HEK293 (cell line): ENCODE measurements at regions not wholly inside any gene's neighbourhood (a gene's known extent, or its start where the extent isn't known, plus 50 kb on each side); places are given as distances from the start of the nearest gene placed in this dataset.

Experiments
- CTCF ChIA-PET: fragments of 350-600 bp; formaldehyde crosslinking; extraction: SDS; loops from one replicate; lab custom pipeline; 2021; ENCODE audit warnings: antibody characterized with exemption; lab: Yijun Ruan, JAX
- POLR2A ChIA-PET: fragments of 300-600 bp; formaldehyde crosslinking; extraction: SDS; loops from one replicate; lab custom pipeline; 2020; ENCODE audit warnings: antibody characterized with exemption, inconsistent platforms; lab: Yijun Ruan, JAX
- H3K27ac ChIP-seq: fragments of 200-500 bp; sonication (Bioruptor generic); 2 replicates; pipeline ENCODE4 v1.5.1; 2014; ENCODE audit warnings: low read depth, low read length, control low read depth, inconsistent platforms; ENCODE audit errors: extremely low read depth
- H3K36me3 ChIP-seq, 2 experiments: fragments of 200-500 bp in 1 of 2; sonication (Bioruptor generic) in 1 of 2; 1 replicate in 1 of 2; 2 replicates in 1 of 2; pipeline ENCODE4 v1.5.1; 2014 to 2017; ENCODE audit warnings: inconsistent platforms in 2 of 2, low read length in 2 of 2; ENCODE audit not compliant: control insufficient read depth in 2 of 2, insufficient read depth in 1 of 2
- H3K4me1 ChIP-seq: fragments of 200-500 bp; sonication (Bioruptor generic); 2 replicates; pipeline ENCODE4 v1.5.1; 2014; ENCODE audit warnings: mild to moderate bottlenecking, low read length, inconsistent platforms; ENCODE audit not compliant: control insufficient read depth, insufficient read depth
- H3K4me3 ChIP-seq: 2 replicates; pipeline ENCODE4 v1.5.1; 2011; ENCODE audit warnings: low read depth, mild to moderate bottlenecking, control low read depth, low read length, moderate library complexity
- H3K9me3 ChIP-seq: fragments of 200-500 bp; sonication (Bioruptor generic); 2 replicates; pipeline ENCODE4 v1.5.1; 2014; ENCODE audit warnings: low read depth, low read length, inconsistent platforms; ENCODE audit not compliant: control insufficient read depth, insufficient read depth
- EGR2 ChIP-seq: fragments of 450-650 bp; formaldehyde crosslinking; IDR thresholded peaks from 2 replicates; pipeline ENCODE4 v1.5.1; 2016; ENCODE audit warnings: low read depth, missing biosample characterization, missing genetic modification characterization
- GLIS2 ChIP-seq: fragments of 450-650 bp; formaldehyde crosslinking; IDR thresholded peaks from 2 replicates; pipeline ENCODE4 v1.5.1; 2016; ENCODE audit warnings: missing biosample characterization, missing genetic modification characterization
- KLF10 ChIP-seq: fragments of 450-650 bp; IDR thresholded peaks from 2 replicates; pipeline ENCODE4 v1.5.1; 2018; ENCODE audit warnings: missing biosample characterization, mild to moderate bottlenecking, missing genetic modification characterization
- OSR2 ChIP-seq: fragments of 450-650 bp; formaldehyde crosslinking; IDR thresholded peaks from 2 replicates; pipeline ENCODE4 v1.5.1; 2016; ENCODE audit warnings: missing biosample characterization, missing genetic modification characterization
- ZBTB17 ChIP-seq: fragments of 450-650 bp; formaldehyde crosslinking; IDR thresholded peaks from 2 replicates; pipeline ENCODE4 v1.5.1; 2016; ENCODE audit warnings: missing biosample characterization, missing genetic modification characterization
- ZBTB21 ChIP-seq: fragments of 450-650 bp; formaldehyde crosslinking; IDR thresholded peaks from 2 replicates; pipeline ENCODE4 v1.5.1; 2017; ENCODE audit warnings: missing biosample characterization, missing genetic modification characterization
- ZEB2 ChIP-seq: fragments of 450-650 bp; formaldehyde crosslinking; IDR thresholded peaks from 2 replicates; pipeline ENCODE4 v1.5.1; 2016; ENCODE audit warnings: missing biosample characterization, missing genetic modification characterization
- ZIC2 ChIP-seq: fragments of 450-650 bp; formaldehyde crosslinking; IDR thresholded peaks from 2 replicates; pipeline ENCODE4 v1.5.1; 2016; ENCODE audit warnings: missing biosample characterization, missing genetic modification characterization
- ZNF184 ChIP-seq: fragments of 450-650 bp; IDR thresholded peaks from 2 replicates; pipeline ENCODE4 v1.5.1; 2018; ENCODE audit warnings: missing biosample characterization, mild to moderate bottlenecking, missing genetic modification characterization
- ZNF324 ChIP-seq: fragments of 450-650 bp; formaldehyde crosslinking; IDR thresholded peaks from 2 replicates; pipeline ENCODE4 v1.5.1; 2016; ENCODE audit warnings: missing biosample characterization, missing genetic modification characterization
- ZNF423 ChIP-seq: fragments of 450-650 bp; formaldehyde crosslinking; IDR thresholded peaks from 2 replicates; pipeline ENCODE4 v1.5.1; 2016; ENCODE audit warnings: missing biosample characterization, missing genetic modification characterization
- ZNF621 ChIP-seq: fragments of 450-650 bp; formaldehyde crosslinking; IDR thresholded peaks from 2 replicates; pipeline ENCODE4 v1.5.1; 2017; ENCODE audit warnings: missing biosample characterization, missing genetic modification characterization
- ZNF837 ChIP-seq: fragments of 450-650 bp; formaldehyde crosslinking; IDR thresholded peaks from 2 replicates; pipeline ENCODE4 v1.5.1; 2016; ENCODE audit warnings: missing biosample characterization, missing genetic modification characterization
- ZNF843 ChIP-seq: fragments of 450-650 bp; formaldehyde crosslinking; IDR thresholded peaks from 2 replicates; pipeline ENCODE4 v1.5.1; 2016; ENCODE audit warnings: missing biosample characterization, missing genetic modification characterization
- ZXDB ChIP-seq: fragments of 450-650 bp; formaldehyde crosslinking; IDR thresholded peaks from 2 replicates; pipeline ENCODE4 v1.5.1; 2016; ENCODE audit warnings: missing biosample characterization, missing genetic modification characterization
- TF ChIP-seq, protein P1 (sequence below): fragments of 450-650 bp; formaldehyde crosslinking; IDR thresholded peaks from 2 replicates; pipeline ENCODE4 v1.5.1; 2016; ENCODE audit warnings: missing biosample characterization, missing genetic modification characterization
- TF ChIP-seq, protein P2 (sequence below): fragments of 450-650 bp; formaldehyde crosslinking; IDR thresholded peaks from 2 replicates; pipeline ENCODE4 v1.5.1; 2016; ENCODE audit warnings: missing biosample characterization, missing genetic modification characterization, borderline replicate concordance
- TF ChIP-seq, protein P3 (sequence below): IDR thresholded peaks from 2 replicates; pipeline ENCODE4 v1.6.1; 2011; ENCODE audit warnings: mild to moderate bottlenecking, low read depth, low read length, borderline replicate concordance
- TF ChIP-seq, protein P4 (sequence below): fragments of 450-650 bp; formaldehyde crosslinking; IDR thresholded peaks from 2 replicates; pipeline ENCODE4 v1.5.1; 2016; ENCODE audit warnings: missing biosample characterization, missing genetic modification characterization

DNA sequence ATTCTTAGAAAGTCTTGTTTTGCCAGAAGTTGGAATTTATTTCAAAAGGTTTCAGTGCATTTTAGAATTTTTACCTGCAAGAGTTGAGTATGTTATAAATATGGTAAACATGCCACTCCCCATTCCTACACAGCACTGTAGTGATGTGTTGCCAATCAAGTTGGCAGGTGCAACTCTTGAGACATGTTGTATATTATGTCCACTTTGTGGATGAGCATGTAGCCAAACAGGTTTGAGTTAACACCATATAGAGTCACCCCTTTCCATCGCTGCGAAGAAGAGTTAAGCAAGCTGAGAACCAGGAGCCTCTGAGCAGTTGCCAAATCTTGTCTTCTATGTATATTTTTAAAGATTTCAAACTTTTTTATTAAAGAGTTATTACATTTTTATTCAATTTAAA lies 359.8 kb downstream of the LMO7 start (continued):
- TF ChIP-seq EGR2: no peak
- TF ChIP-seq, protein P1, sequence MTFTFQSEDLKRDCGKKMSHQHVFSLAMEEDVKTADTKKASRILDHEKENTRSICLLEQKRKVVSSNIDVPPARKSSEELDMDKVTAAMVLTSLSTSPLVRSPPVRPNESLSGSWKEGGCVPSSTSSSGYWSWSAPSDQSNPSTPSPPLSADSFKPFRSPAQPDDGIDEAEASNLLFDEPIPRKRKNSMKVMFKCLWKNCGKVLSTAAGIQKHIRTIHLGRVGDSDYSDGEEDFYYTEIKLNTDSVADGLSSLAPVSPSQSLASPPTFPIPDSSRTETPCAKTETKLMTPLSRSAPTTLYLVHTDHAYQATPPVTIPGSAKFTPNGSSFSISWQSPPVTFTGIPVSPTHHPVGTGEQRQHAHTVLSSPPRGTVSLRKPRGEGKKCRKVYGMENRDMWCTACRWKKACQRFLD: no peak

DNA sequence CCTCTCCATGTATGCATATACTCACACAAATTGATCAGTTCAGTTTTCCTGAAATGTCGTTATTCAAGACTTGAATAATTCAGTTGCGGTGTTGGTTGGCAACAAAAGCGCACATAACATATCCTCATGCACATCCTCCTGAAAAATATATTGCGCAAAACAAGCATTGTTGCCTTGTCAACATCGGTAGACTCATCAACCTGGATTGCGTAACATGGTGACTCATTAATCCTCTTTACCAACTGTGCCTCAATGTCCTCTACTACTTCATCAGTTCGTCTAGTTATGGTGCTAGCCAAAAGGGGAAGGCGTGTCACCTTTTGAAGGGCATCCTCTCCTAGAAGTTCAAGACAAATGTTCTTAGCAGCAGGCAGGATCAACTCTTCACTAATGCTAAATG lies 357.7 kb downstream of the LMO7 start:
- H3K9me3 ChIP-seq: no peaks in the 10 kb centered on the region
- no peaks in the 10 kb centered on the region for H3K4me1 ChIP-seq
- H3K4me3 ChIP-seq: no peak overlapping the region
- TF ChIP-seq KLF10 (tag by site-specific recombination): no peak
- TF ChIP-seq ZNF184 (tag by site-specific recombination): no peak
- TF ChIP-seq ZNF324 (tag by site-specific recombination): no peak
- no peak for TF ChIP-seq ZNF621 (tag by site-specific recombination)
- TF ChIP-seq, protein P2, sequence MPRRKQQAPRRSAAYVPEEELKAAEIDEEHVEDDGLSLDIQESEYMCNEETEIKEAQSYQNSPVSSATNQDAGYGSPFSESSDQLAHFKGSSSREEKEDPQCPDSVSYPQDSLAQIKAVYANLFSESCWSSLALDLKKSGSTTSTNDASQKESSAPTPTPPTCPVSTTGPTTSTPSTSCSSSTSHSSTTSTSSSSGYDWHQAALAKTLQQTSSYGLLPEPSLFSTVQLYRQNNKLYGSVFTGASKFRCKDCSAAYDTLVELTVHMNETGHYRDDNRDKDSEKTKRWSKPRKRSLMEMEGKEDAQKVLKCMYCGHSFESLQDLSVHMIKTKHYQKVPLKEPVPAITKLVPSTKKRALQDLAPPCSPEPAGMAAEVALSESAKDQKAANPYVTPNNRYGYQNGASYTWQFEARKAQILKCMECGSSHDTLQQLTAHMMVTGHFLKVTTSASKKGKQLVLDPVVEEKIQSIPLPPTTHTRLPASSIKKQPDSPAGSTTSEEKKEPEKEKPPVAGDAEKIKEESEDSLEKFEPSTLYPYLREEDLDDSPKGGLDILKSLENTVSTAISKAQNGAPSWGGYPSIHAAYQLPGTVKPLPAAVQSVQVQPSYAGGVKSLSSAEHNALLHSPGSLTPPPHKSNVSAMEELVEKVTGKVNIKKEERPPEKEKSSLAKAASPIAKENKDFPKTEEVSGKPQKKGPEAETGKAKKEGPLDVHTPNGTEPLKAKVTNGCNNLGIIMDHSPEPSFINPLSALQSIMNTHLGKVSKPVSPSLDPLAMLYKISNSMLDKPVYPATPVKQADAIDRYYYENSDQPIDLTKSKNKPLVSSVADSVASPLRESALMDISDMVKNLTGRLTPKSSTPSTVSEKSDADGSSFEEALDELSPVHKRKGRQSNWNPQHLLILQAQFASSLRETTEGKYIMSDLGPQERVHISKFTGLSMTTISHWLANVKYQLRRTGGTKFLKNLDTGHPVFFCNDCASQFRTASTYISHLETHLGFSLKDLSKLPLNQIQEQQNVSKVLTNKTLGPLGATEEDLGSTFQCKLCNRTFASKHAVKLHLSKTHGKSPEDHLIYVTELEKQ: no peak
- no peak for TF ChIP-seq ZBTB21
- TF ChIP-seq ZNF837 (tag by site-specific recombination): no peak
- no peak for TF ChIP-seq ZXDB (tag by site-specific recombination)
- no peak for TF ChIP-seq ZNF423 (tag by site-specific recombination)
- TF ChIP-seq ZIC2 (tag by site-specific recombination): no peak
- no peak for TF ChIP-seq ZNF843
- ChIA-PET CTCF (no interaction called here), POLR2A (no interaction called here)
- H3K27ac ChIP-seq: no peak overlapping the region
- H3K36me3 ChIP-seq: no peaks in the 10 kb centered on the region

DNA sequence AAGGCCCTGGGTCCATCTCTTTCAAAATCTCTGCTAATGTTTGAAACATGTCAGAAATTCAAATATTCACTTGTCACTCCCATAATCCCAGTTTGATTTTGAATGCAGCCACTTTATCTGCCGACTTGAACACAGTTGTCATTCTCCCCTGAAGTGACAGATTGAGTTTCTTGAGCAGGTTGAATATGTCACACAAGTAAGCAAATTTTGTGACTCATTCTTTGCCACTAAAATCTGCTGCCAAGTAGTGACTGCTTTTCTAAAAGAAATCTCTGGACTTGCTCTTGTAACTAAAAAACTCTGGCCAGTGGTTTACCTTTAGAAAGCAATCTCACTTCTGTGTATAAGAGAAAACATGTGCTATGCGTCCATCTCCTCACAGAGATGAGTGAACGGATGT lies 357.1 kb downstream of the LMO7 start:
- CTCF ChIA-PET: no interaction called here
- no peak overlapping the region for H3K4me3 ChIP-seq
- no peaks in the 10 kb centered on the region for H3K4me1 ChIP-seq
- no peak for TF ChIP-seq GLIS2
- TF ChIP-seq, protein P3, sequence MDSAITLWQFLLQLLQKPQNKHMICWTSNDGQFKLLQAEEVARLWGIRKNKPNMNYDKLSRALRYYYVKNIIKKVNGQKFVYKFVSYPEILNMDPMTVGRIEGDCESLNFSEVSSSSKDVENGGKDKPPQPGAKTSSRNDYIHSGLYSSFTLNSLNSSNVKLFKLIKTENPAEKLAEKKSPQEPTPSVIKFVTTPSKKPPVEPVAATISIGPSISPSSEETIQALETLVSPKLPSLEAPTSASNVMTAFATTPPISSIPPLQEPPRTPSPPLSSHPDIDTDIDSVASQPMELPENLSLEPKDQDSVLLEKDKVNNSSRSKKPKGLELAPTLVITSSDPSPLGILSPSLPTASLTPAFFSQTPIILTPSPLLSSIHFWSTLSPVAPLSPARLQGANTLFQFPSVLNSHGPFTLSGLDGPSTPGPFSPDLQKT: no peak
- no peak for TF ChIP-seq OSR2
- no peak for TF ChIP-seq ZBTB17 (tag by site-specific recombination)
- no peak for TF ChIP-seq ZEB2 (tag by site-specific recombination)
- TF ChIP-seq ZNF184 (tag by site-specific recombination): no peak
- TF ChIP-seq, protein P4, sequence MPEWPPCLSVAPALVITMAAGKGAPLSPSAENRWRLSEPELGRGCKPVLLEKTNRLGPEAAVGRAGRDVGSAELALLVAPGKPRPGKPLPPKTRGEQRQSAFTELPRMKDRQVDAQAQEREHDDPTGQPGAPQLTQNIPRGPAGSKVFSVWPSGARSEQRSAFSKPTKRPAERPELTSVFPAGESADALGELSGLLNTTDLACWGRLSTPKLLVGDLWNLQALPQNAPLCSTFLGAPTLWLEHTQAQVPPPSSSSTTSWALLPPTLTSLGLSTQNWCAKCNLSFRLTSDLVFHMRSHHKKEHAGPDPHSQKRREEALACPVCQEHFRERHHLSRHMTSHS: no peak
- TF ChIP-seq, all 188 proteins: peak for 0
- no peak overlapping the region for H3K27ac ChIP-seq
- no peaks in the 10 kb centered on the region for H3K9me3 ChIP-seq
- H3K36me3 ChIP-seq: no peaks in the 10 kb centered on the region
- POLR2A ChIA-PET: no interaction called here
